ENCODE measurements at regions not wholly inside any gene's neighbourhood (a gene's known extent, or its start where the extent isn't known, plus 50 kb on each side); places are given as distances from the start of the nearest gene placed in this dataset.
"Not testable (repeated sequence)": the region's sequence is repeated elsewhere in the genome, so short reads cannot be mapped to it uniquely, and the experiment has no call there.

GRCh38 chr10:28869606-28870201, 192.4 kb downstream of the BAMBI start:
- no peak for DNase-seq

- DNase-seq: no peak
These were observed 194.3 kb downstream of the BAMBI start for GRCh38 chr10:28871665-28872064.

- no peak for DNase-seq
These were observed 195.4 kb downstream of the BAMBI start for GRCh38 chr10:28872587-28873165.

GRCh38 chr10:28873540-28873939, 196.2 kb downstream of the BAMBI start:
- DNase-seq: no peak

DNA sequence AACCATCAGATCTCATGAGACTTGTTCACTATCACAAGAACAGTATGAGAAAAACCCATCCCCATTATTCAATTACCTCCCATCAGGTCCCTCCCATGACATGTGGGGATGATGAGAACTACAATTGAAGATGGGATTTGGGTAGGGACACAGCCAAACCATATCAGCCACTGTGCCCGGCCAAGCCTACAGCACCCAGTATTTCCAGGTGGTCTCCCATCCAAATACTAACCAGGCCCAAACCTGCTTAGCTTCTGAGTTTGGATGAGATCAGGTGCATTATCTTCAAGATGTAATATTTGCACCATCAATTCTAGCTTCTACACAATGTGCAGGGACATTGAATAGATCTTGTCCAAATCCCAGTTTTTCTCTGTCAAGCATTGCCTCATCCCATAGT, 196.9 kb downstream of the BAMBI start:
- DNase-seq: no peak

GRCh38 chr10:28875549-28876081, 198.3 kb downstream of the BAMBI start:
- DNase-seq: no peak

DNA sequence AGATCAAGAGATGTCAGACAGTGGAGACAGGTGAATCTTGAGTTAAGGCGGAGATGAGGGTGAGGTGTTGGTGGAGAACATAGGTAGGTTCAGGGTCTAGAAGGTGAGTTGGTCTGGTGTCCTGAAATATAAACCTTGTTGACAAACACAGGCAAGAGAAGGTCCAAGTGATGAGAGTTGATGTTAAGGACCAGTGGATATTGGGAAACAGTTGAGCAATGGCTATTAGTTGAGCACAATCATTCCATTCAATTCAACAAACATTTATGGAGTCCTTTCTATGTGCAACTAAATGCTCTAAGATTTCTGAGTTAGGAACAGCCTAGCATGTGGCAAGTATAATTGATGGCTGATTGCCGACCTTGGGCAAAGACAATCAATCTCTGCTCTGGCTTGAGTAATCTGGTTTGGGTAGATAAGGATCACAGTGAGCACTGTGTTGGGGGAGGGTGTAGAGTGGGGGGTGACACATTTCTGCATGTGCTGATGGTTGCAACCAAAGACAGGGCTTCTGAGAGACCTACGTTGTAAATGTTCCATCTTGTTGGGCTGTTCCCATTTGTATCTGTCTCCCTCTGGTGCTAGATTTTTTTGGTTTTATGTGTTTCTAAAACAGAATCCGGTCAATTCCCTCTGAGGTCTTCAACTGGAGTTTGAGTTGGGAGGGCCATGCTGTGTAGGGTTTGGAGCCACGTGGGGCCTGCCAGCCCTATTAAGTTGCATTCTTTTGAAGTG, 201.1 kb downstream of the BAMBI start:
- no peak for DNase-seq

DNA sequence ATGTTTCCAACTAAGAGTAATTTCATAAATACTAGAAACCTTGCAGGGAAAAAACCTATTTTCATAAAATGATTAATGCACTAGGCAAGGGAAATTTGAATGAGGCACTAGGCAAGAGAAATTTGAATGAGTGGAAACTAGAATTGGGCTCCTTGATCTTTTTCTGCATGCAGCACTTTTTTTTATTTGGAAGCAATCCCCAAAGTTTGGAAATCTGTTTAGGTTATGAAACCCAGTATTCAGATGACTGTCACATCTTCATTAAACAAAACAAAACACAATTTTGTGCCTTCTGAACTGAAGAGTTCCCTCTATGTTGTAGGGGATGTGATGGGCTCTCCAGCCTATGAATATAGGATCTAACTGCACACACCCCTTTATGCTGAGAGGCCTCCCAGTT, 201.9 kb downstream of the BAMBI start:
- no peak for DNase-seq

- DNase-seq: no peak
These were observed 202.8 kb downstream of the BAMBI start for GRCh38 chr10:28879875-28880682.

DNA sequence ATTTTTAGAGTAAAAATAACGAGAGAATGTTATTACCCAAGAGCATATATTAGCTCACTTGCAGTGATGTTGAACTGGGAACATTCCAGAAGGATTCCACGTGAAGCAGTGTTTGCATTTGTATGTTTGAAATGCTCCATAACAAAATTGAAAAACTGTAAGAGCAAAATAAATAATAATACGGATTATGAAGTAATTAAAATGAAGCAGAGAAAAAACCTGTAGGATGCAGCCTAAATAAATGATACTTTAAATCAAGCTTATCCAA, 203.3 kb downstream of the BAMBI start:
- DNase-seq: no peak

DNA sequence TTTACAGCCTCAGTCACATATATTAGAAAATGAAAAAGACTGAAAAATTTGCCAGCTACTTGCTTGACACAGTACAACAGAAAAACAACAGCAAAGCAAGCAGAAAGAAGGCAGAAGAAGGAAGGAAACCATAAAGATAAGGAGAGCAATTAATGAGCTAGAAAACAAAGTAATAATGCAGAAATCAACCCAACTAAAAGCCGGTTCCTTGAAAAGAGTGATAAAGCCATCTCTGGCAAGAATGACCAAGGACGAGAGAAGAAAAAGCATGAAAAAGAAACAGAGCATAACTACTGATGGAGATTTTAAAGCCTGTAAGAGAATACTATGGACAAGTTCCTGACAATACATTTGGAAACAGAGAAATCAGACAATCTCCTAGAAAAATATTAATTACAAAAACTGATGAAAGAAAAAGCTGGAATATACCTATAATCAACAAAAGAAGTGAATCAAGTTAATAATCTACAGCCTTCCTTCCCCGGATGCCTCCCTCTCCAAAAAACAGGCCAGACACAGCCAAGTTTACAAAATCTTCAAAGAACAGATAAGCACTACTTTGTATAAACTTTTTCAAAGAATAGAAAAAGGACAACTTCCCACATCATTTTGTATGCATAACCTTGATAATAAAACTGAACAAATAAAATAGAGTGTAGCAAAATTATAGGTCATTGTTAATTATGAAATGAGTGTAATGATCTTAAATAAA, 204.0 kb downstream of the BAMBI start:
- DNase-seq: no peak

GRCh38 chr10:28883741-28884423, 206.6 kb downstream of the BAMBI start:
- DNase-seq: no peak

GRCh38 chr10:28890121-28890950, 213.0 kb downstream of the BAMBI start:
- no peak for DNase-seq

DNA sequence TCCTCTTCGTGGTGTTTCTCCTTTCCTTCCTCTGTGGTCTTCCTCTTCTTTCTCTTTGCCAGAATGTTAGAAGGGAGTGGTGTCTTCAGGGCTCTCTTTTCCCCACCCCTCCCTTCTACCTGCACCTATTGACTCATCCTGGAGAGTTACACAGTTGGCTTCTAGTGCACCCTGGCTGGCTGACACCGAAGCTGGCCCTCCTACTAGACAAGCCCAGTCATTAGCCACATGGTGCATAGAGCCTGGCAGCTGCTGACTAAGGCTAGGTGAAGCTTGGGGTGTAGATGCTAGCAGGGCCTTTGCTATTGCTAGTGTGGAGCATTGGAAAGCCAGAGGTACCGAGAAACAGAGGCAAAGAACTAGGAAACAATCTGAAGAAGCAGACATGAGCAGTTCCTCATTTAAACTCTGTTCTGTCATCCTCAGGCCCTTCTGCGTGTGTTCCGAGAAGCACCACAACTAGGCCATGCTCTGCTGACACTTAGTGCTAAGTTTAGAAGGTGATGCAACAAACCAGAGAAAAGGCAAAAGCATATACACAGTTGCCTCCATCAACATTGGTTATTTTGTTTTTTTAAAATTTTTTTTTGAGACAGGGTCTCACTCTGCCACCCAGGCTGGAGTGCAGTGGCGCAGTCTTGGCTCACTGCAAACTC, 213.9 kb downstream of the BAMBI start:
- no peak for DNase-seq

DNA sequence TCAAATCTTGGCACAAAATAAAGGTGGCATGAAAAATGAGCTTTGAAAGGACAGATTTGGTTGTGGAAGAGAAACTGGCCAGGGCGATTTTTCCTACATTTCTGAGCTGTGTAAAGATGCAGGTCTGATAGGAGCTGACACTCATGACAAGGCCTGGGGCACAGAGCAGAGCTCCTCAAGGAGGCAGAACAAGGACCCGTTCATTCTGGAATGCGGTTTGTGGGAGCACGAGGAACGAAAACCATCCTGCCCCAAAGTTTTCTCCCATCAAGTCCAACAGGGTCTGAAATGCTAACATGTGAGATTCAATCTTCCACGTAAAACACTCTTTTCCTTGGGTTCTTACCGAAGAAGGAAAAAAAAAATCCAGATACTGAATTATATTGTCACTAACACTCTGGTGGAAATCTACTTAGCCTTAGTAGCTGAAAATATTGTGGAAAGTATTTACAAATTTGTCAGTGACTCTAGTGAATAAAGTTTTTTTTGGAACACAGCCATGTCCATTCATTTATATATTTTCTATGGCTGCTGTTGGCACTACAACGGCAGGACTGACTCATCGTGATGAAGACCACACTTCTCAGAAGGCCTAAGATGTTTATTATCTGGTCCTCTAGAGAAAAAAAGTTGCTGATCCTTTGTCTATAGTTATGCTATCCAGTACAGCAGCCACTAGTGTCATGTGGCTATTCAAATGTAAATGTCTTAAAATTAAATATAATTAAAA, 215.7 kb downstream of the BAMBI start:
- no peak for DNase-seq

GRCh38 chr10:28894146-28894545, 216.8 kb downstream of the BAMBI start:
- DNase-seq: no peak

GRCh38 chr10:28895671-28896070, 218.3 kb downstream of the BAMBI start:
- not testable (repeated sequence) for DNase-seq

DNA sequence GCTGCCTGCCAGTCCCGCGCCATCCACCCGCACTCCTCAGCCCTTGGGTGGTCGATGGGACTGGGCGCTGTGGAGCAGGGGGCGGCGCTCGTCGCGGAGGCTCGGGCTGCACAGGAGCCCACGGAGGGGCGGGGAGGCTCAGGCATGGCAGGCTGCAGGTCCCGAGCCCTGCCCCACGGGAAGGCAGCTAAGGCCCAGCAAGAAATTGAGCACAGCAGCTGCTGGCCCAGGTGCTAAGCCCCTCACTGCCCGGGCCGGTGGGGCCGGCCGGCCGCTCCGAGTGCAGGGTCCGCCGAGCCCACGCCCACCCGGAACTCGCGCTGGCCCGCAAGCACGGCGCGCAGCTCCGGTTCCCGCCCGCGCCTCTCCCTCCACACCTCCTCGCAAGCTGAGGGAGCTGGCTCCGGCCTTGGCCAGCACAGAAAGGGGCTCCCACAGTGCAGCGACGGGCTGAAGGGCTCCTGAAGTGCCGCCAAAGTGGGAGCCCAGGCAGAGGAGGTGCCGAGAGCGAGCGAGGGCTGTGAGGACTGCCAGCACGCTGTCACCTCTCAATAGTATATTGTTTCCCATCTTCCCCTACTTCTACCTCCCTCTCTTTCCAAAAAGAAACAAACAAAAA, 219.6 kb downstream of the BAMBI start:
- not testable (repeated sequence) for DNase-seq

GRCh38 chr10:28897617-28898464, 220.5 kb downstream of the BAMBI start:
- no peak for DNase-seq
